GM19463 (cell line): ENCODE measurements at regions not wholly inside any gene's neighbourhood (a gene's known extent, or its start where the extent isn't known, plus 50 kb on each side); places are given as distances from the start of the nearest gene placed in this dataset.

Experiments used
- ATAC-seq: cut with Tn5 transposase; IDR thresholded peaks from one replicate; pipeline ENCODE4 v1.9.1; 2021; ENCODE audit warnings: mild to moderate bottlenecking, moderate library complexity; ENCODE audit not compliant: unreplicated experiment

GRCh38 chr15:96716075-96716474 lies 385.6 kb downstream of the NR2F2 start:
- no peak for ATAC-seq

GRCh38 chr15:96716478-96716877 lies 386.0 kb downstream of the NR2F2 start:
- no peak for ATAC-seq

- no peak for ATAC-seq
Observed at GRCh38 chr15:96720251-96720650, 389.8 kb downstream of the NR2F2 start.

GRCh38 chr15:96720656-96721055 lies 390.2 kb downstream of the NR2F2 start:
- ATAC-seq, result no peak

- no peak for ATAC-seq
Observed at GRCh38 chr15:96728591-96728990, 398.1 kb downstream of the NR2F2 start.

GRCh38 chr15:96732704-96733103 lies 402.2 kb downstream of the NR2F2 start:
- no peak for ATAC-seq

GRCh38 chr15:96733721-96734120 lies 403.2 kb downstream of the NR2F2 start:
- no peak for ATAC-seq

- ATAC-seq, result no peak
Observed at GRCh38 chr15:96735632-96736240, 405.2 kb downstream of the NR2F2 start.

GRCh38 chr15:96736384-96736783 lies 405.9 kb downstream of the NR2F2 start:
- ATAC-seq, result no peak

GRCh38 chr15:96737408-96737807 lies 406.9 kb downstream of the NR2F2 start:
- ATAC-seq, result no peak

GRCh38 chr15:96746665-96747064 lies 416.2 kb downstream of the NR2F2 start:
- no peak for ATAC-seq

- no peak for ATAC-seq
Observed at GRCh38 chr15:96747291-96747690, 416.8 kb downstream of the NR2F2 start.

- no peak for ATAC-seq
Observed at GRCh38 chr15:96750361-96750760, 419.9 kb downstream of the NR2F2 start.

GRCh38 chr15:96756146-96756545 lies 425.6 kb downstream of the NR2F2 start:
- no peak for ATAC-seq

- ATAC-seq, result no peak
Observed at GRCh38 chr15:96756656-96757055, 426.2 kb downstream of the NR2F2 start.

- no peak for ATAC-seq
Observed at GRCh38 chr15:96762566-96762965, 432.1 kb downstream of the NR2F2 start.

- no peak for ATAC-seq
Observed at GRCh38 chr15:96764501-96764900, 434.0 kb downstream of the NR2F2 start.

GRCh38 chr15:96764946-96765345 lies 434.4 kb downstream of the NR2F2 start:
- ATAC-seq, result no peak

GRCh38 chr15:96766366-96766765 lies 435.9 kb downstream of the NR2F2 start:
- ATAC-seq, result no peak

GRCh38 chr15:96767703-96768434 lies 437.4 kb downstream of the NR2F2 start:
- no peak for ATAC-seq

GRCh38 chr15:96768435-96768789 lies 437.9 kb downstream of the NR2F2 start:
- ATAC-seq, result no peak

GRCh38 chr15:96771035-96771434 lies 440.5 kb downstream of the NR2F2 start:
- no peak for ATAC-seq

GRCh38 chr15:96774216-96774615 lies 443.7 kb downstream of the NR2F2 start:
- ATAC-seq, result no peak
